ENCODE measurements at regions not wholly inside any gene's neighbourhood (a gene's known extent, or its start where the extent isn't known, plus 50 kb on each side); places are given as distances from the start of the nearest gene placed in this dataset.
A peak's percentile ranks its signal among the peaks of the same experiment; 100 is the strongest.

DNA sequence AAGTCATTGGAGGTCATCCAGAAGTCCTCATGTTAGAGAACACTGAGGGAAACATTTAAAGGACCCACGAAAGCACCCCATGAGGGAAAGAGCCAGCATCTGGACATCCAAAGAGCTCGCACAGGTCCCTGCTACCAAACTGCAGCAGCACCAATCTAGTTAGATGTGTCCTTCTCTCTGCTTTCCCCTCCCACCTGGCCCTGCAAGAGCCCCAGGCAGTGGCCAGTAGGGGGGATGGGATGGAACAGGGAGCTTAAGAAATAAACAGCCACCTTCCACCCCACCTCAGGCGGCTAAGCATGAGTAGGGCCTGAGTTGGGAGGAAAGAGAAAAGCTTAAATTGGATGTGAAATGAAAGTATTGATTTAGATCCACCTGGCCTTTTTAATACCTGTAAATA is 175.9 kb upstream of the KCND3 start:
- no peak for DNase-seq
- Mint-ChIP-seq H3K27ac (no peak overlapping the region), H3K36me3 (no peaks in the 10 kb centered on the region), H3K9me3 (peaks cover 2 to 10% (median 5%) of the 10 kb centered on the region in 7 donors), H3K4me1 (no peaks in the 10 kb centered on the region), H3K27me3 (ENCODE audit: low read depth in 3 of 3) (peaks cover 0 to 5% (median 4%) of the 10 kb centered on the region in 3 donors), H3K4me3 (no peak overlapping the region)
- Histone ChIP-seq H3K27me3 (ENCODE audit: control insufficient read depth in 2 of 2, insufficient read depth in 2 of 2, low read length in 2 of 2) (no peaks in the 10 kb centered on the region), H3K9ac (ENCODE audit: insufficient read depth, low read length, poor library complexity, severe bottlenecking) (no peak overlapping the region), H2AFZ (ENCODE audit: insufficient read depth, low read depth, low read length, poor library complexity, severe bottlenecking) (no peak overlapping the region), H3K4me3 (replicated peaks in 1 of 3; ENCODE audit: low read depth in 2 of 3, low read length in 3 of 3) (no peak overlapping the region), H4K20me1 (ENCODE audit: insufficient read depth, low read length) (no peaks in the 10 kb centered on the region), H3K27ac (ENCODE audit: low read depth in 1 of 2, low read length in 2 of 2) (no peak overlapping the region), H3K79me2 (ENCODE audit: insufficient read depth, low read length) (no peaks in the 10 kb centered on the region), H3K9me3 (replicated peaks in 1 of 2; ENCODE audit: control insufficient read depth in 1 of 2, insufficient read depth in 1 of 2, low read length in 2 of 2) (no peaks in the 10 kb centered on the region), H3K4me1 (ENCODE audit: control insufficient read depth in 1 of 2, insufficient read depth in 2 of 2, low read length in 2 of 2) (no peaks in the 10 kb centered on the region), H3K4me2 (replicated peaks; ENCODE audit: extremely low read depth, low read length, poor library complexity, severe bottlenecking) (no peak overlapping the region), H3K36me3 (replicated peaks in 1 of 2; ENCODE audit: control insufficient read depth in 1 of 2, insufficient read depth in 2 of 2, low read length in 2 of 2) (no peaks in the 10 kb centered on the region)
- intact Hi-C loops (cut with micrococcal nuclease): no loop called here
- TF ChIP-seq, protein P1, sequence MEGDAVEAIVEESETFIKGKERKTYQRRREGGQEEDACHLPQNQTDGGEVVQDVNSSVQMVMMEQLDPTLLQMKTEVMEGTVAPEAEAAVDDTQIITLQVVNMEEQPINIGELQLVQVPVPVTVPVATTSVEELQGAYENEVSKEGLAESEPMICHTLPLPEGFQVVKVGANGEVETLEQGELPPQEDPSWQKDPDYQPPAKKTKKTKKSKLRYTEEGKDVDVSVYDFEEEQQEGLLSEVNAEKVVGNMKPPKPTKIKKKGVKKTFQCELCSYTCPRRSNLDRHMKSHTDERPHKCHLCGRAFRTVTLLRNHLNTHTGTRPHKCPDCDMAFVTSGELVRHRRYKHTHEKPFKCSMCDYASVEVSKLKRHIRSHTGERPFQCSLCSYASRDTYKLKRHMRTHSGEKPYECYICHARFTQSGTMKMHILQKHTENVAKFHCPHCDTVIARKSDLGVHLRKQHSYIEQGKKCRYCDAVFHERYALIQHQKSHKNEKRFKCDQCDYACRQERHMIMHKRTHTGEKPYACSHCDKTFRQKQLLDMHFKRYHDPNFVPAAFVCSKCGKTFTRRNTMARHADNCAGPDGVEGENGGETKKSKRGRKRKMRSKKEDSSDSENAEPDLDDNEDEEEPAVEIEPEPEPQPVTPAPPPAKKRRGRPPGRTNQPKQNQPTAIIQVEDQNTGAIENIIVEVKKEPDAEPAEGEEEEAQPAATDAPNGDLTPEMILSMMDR (IDR thresholded peaks at IDR 0.05): no peak
- WGBS (ENCODE audit: insufficient coverage): 86% methylated on average over 1 of the region's 3 CpGs

DNA sequence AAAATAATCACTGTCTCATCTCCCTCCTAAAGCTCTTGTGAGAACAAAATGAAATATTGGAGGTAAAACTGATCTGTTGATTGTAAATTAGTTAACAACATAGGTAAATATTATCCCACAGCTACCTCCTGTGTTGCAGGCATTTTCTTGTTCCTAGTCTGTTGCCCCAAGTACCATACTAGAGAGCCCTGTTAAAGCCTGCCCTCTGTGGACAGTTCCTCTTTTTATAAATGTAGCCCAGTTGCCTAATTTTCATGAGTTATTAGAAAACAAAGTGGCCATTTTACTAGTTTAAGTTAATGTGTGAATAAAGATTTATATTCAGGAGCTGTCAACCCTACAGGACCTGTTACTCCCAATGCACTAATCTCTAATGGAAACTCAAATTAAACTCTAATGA is 180.0 kb upstream of the KCND3 start:
- H3K4me1 ChIP-seq (ENCODE audit: control insufficient read depth in 1 of 2, insufficient read depth in 2 of 2, low read length in 2 of 2): no peaks in the 10 kb centered on the region
- no peaks in the 10 kb centered on the region for H3K27me3 ChIP-seq (ENCODE audit: control insufficient read depth in 2 of 2, insufficient read depth in 2 of 2, low read length in 2 of 2)
- no peaks in the 10 kb centered on the region for H3K9me3 ChIP-seq (replicated peaks in 1 of 2; ENCODE audit: control insufficient read depth in 1 of 2, insufficient read depth in 1 of 2, low read length in 2 of 2)
- H3K79me2 ChIP-seq (ENCODE audit: insufficient read depth, low read length): no peaks in the 10 kb centered on the region
- Mint-ChIP-seq H3K9me3 (peaks cover 0 to 4% (median 2%) of the 10 kb centered on the region in 7 donors), H3K4me3 (no peak overlapping the region), H3K4me1 (no peaks in the 10 kb centered on the region), H3K36me3 (no peaks in the 10 kb centered on the region), H3K27me3 (ENCODE audit: low read depth in 3 of 3) (peaks cover 0 to 5% (median 0%) of the 10 kb centered on the region in 3 donors), H3K27ac (peak overlapping the region in 1 of 7 donors; percentile 32)
- H4K20me1 ChIP-seq (ENCODE audit: insufficient read depth, low read length): no peaks in the 10 kb centered on the region
- no peak overlapping the region for H3K27ac ChIP-seq (ENCODE audit: low read depth in 1 of 2, low read length in 2 of 2)
- TF ChIP-seq, protein P1 (IDR thresholded peaks at IDR 0.05): no peak
- no peak overlapping the region for H2AFZ ChIP-seq (ENCODE audit: insufficient read depth, low read depth, low read length, poor library complexity, severe bottlenecking)
- no peak overlapping the region for H3K9ac ChIP-seq (ENCODE audit: insufficient read depth, low read length, poor library complexity, severe bottlenecking)
- no peak overlapping the region for H3K4me3 ChIP-seq (replicated peaks in 1 of 3; ENCODE audit: low read depth in 2 of 3, low read length in 3 of 3)
- no peak overlapping the region for H3K4me2 ChIP-seq (replicated peaks; ENCODE audit: extremely low read depth, low read length, poor library complexity, severe bottlenecking)
- DNase-seq: no peak
- no peaks in the 10 kb centered on the region for H3K36me3 ChIP-seq (replicated peaks in 1 of 2; ENCODE audit: control insufficient read depth in 1 of 2, insufficient read depth in 2 of 2, low read length in 2 of 2)
- intact Hi-C loops (cut with micrococcal nuclease): no loop called here

Data from CD14-positive monocyte (primary cell).